ENCODE measurements at regions not wholly inside any gene's neighbourhood (a gene's known extent, or its start where the extent isn't known, plus 50 kb on each side); places are given as distances from the start of the nearest gene placed in this dataset.

DNA sequence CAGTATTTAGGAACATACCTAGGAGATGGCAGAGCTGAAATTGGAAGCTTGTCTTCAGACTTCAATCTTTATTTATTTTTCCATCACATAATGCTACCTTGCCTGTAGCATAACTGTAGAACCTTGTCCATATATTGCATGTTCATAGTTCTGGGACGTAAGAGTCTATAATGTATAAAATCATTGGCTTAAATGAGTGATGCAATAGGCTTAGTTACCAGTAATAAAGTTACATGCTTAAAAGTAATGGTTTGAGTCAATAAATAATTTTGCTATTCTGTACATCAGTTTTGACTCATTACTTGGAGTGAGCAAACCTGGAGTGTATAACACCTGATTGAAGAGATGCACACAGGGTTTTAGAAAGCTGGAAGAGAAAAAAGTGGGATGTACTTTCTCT lies 229.3 kb downstream of the CDCA7 start:
- Histone ChIP-seq H3K27ac (no peak overlapping the region), H3K4me3 (ENCODE audit: low read depth in 1 of 2, low read length in 1 of 2) (no peak overlapping the region), H3K27me3 (peaks cover 18% of the 10 kb centered on the region), H3K9me3 (no peaks in the 10 kb centered on the region), H3K36me3 (no peaks in the 10 kb centered on the region), H3K4me1 (ENCODE audit: control insufficient read depth in 1 of 2, insufficient read depth in 1 of 2, low read depth in 1 of 2, low read length in 1 of 2) (no peaks in the 10 kb centered on the region)
- TF ChIP-seq, protein P1, sequence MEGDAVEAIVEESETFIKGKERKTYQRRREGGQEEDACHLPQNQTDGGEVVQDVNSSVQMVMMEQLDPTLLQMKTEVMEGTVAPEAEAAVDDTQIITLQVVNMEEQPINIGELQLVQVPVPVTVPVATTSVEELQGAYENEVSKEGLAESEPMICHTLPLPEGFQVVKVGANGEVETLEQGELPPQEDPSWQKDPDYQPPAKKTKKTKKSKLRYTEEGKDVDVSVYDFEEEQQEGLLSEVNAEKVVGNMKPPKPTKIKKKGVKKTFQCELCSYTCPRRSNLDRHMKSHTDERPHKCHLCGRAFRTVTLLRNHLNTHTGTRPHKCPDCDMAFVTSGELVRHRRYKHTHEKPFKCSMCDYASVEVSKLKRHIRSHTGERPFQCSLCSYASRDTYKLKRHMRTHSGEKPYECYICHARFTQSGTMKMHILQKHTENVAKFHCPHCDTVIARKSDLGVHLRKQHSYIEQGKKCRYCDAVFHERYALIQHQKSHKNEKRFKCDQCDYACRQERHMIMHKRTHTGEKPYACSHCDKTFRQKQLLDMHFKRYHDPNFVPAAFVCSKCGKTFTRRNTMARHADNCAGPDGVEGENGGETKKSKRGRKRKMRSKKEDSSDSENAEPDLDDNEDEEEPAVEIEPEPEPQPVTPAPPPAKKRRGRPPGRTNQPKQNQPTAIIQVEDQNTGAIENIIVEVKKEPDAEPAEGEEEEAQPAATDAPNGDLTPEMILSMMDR (IDR thresholded peaks at IDR 0.05) = no peak

DNA sequence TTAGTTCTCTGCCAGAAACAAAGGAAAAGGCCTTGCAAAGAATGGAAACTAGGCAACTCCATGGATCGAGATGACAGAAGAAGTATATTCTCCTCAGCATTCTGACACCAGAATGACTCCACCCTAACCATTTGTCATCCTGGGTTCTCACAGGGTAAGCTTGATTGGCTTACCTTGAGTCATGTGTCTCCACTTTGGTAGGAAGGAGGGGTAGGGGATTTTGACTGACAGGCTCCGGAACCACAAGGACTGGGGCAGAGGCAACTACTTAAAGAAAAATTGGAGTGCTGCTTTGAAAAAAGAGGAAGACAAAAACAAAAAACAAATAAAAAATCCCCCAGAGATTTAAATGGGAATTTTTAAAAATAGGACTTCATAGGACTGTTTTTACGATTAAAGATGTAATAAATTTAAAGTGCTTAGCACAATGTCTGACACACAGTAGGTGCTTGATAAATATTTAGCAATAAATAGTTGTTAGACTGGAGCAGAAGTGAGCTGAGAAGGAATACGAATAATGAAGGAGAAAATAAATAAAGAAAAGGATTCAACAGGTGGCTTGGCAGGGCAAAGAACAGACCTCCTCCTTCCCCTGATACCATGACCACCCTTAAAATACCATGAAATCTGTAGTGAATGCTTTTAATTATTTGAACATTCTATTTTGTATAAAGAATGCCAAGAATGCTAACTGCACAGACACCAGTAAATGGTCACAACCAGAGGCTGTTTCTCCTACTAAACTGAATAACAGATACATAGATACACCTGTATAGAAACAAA lies 230.2 kb downstream of the CDCA7 start:
- H3K27ac ChIP-seq = no peak overlapping the region
- no peak overlapping the region for H3K4me3 ChIP-seq (ENCODE audit: low read depth in 1 of 2, low read length in 1 of 2)
- peaks cover 18% of the 10 kb centered on the region for H3K27me3 ChIP-seq
- no peaks in the 10 kb centered on the region for H3K4me1 ChIP-seq (ENCODE audit: control insufficient read depth in 1 of 2, insufficient read depth in 1 of 2, low read depth in 1 of 2, low read length in 1 of 2)
- no peaks in the 10 kb centered on the region for H3K9me3 ChIP-seq
- TF ChIP-seq, protein P1 (IDR thresholded peaks at IDR 0.05) = no peak
- H3K36me3 ChIP-seq = no peaks in the 10 kb centered on the region

DNA sequence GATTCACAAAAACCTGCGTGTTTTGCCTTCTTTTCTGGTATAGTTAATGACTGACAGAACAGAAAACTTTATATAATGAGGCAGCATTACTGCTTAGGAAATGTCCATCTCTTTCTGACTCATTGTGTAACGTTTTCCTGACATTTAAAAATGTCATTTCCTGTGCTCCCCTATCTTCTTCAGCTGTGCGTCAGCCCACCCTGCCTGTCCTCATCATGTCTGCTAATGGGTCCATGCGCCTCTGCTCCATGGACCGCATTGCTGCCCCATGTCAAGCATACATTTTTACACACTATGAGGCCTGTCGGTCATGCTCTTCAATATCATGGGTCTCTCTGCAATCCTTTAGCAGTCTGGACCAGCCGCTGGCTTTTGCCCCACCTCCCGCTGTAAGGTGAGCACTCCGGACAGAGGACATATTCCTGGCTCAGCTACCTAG lies 234.3 kb downstream of the CDCA7 start:
- no peaks in the 10 kb centered on the region for H3K36me3 ChIP-seq
- H3K4me3 ChIP-seq (ENCODE audit: low read depth in 1 of 2, low read length in 1 of 2) = no peak overlapping the region
- peaks cover 8% of the 10 kb centered on the region for H3K27me3 ChIP-seq
- TF ChIP-seq, protein P1 (IDR thresholded peaks at IDR 0.05) = no peak
- H3K9me3 ChIP-seq = no peaks in the 10 kb centered on the region
- no peak overlapping the region for H3K27ac ChIP-seq
- H3K4me1 ChIP-seq (ENCODE audit: control insufficient read depth in 1 of 2, insufficient read depth in 1 of 2, low read depth in 1 of 2, low read length in 1 of 2) = no peaks in the 10 kb centered on the region

- Histone ChIP-seq H3K4me3 (ENCODE audit: low read depth in 1 of 2, low read length in 1 of 2) (no peak overlapping the region), H3K9me3 (no peaks in the 10 kb centered on the region), H3K4me1 (ENCODE audit: control insufficient read depth in 1 of 2, insufficient read depth in 1 of 2, low read depth in 1 of 2, low read length in 1 of 2) (no peaks in the 10 kb centered on the region), H3K27ac (no peak overlapping the region), H3K27me3 (peaks cover under 1% of the 10 kb centered on the region), H3K36me3 (no peaks in the 10 kb centered on the region)
- TF ChIP-seq, protein P1 (IDR thresholded peaks at IDR 0.05) = no peak
These were observed 235.1 kb downstream of the CDCA7 start for GRCh38 chr2:173589604-173590275.

DNA sequence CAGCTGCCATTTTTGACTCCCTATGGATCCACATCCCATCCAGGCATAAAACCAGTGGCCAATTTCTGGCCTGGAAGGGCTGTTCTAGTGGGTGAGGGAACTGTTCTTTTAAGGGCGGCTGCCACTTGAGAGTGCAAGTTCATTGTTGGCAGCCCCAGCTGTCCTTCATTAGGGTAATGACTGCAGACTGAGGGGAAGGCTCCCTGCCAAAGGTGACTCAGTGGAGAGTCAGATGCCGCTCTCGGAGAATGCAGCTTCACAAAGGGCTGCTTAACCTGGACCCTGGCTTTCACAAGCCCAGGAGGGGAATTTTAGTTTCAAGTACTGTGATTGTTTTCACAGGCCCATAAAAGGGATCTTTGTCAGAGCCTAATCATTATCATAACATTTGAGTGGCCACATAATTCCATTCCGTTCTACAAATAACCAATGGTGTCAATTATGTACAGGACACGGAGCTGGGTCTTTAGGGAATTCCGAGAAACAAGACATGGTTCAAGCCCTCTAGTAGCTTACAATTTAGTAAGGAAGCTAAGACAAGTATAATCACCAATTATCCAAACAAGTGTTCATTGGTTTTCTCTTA lies 235.7 kb downstream of the CDCA7 start:
- Histone ChIP-seq H3K27ac (no peak overlapping the region), H3K4me3 (ENCODE audit: low read depth in 1 of 2, low read length in 1 of 2) (no peak overlapping the region), H3K27me3 (no peaks in the 10 kb centered on the region), H3K4me1 (ENCODE audit: control insufficient read depth in 1 of 2, insufficient read depth in 1 of 2, low read depth in 1 of 2, low read length in 1 of 2) (no peaks in the 10 kb centered on the region), H3K36me3 (no peaks in the 10 kb centered on the region), H3K9me3 (no peaks in the 10 kb centered on the region)
- TF ChIP-seq, protein P1 (IDR thresholded peaks at IDR 0.05) = no peak
